Hematopoietic multipotent progenitor cell treated with erythropoietin and hydrocortisone succinate and interleukin-3 and kit ligand, for 8 days (in vitro differentiated cells): ENCODE measurements at regions not wholly inside any gene's neighbourhood (a gene's known extent, or its start where the extent isn't known, plus 50 kb on each side); places are given as distances from the start of the nearest gene placed in this dataset.

ENCODE experiments used
- DNase-seq: peaks from one replicate; pipeline ENCODE4 v3.0.0-alpha.2; 2015

GRCh38 chr4:1506956-1507721, 100.9 kb upstream of the NKX1-1 start:
- DNase-seq, result no peak

DNA sequence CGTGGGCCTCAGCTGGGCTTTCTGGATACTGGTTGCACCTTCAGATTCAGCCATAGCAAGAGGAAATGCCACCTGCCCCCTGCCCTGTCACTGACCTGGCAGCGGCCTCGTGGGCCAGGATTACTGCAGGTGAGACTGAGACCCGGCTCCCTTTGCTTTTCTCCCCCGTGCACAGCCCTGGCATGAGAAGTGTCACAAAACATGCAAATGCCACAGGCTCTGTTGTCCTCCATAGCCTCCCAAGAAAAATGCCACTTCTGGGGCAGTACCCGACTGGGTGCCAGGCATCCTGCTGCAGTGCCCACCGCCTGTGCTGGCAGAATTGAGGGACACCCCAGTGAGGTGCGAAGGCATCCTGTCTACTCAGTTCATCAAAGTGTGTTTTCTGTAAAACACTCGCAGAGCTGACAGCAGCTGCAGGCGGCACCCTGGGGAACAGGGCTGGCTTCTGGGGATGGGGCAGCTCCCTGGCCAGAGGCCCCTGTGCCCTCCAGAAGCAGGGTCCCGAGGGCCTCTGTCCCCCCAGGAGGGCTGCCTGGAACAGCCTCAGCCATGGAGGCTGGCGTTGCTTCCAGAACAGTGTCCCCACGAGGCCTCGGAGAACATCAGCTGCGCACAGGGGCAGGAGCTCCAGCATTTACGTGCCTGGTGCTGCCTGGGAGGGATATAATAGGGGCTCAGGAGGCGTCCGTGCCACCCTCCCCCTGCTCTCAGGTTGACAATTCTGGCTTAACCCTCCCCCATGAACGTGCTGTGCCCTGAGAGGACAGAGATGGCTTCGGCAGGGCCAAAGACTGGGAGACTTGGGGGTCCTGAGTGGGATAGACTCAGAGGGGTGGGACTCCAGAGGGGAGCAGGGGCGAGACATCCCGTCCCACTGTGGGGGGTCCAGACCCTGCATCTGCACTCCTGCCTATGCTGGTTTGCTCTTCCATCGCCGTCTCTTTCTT, 99.5 kb upstream of the NKX1-1 start:
- DNase-seq, result no peak

- DNase-seq, result no peak
These were observed 98.6 kb upstream of the NKX1-1 start for GRCh38 chr4:1504595-1505500.

DNA sequence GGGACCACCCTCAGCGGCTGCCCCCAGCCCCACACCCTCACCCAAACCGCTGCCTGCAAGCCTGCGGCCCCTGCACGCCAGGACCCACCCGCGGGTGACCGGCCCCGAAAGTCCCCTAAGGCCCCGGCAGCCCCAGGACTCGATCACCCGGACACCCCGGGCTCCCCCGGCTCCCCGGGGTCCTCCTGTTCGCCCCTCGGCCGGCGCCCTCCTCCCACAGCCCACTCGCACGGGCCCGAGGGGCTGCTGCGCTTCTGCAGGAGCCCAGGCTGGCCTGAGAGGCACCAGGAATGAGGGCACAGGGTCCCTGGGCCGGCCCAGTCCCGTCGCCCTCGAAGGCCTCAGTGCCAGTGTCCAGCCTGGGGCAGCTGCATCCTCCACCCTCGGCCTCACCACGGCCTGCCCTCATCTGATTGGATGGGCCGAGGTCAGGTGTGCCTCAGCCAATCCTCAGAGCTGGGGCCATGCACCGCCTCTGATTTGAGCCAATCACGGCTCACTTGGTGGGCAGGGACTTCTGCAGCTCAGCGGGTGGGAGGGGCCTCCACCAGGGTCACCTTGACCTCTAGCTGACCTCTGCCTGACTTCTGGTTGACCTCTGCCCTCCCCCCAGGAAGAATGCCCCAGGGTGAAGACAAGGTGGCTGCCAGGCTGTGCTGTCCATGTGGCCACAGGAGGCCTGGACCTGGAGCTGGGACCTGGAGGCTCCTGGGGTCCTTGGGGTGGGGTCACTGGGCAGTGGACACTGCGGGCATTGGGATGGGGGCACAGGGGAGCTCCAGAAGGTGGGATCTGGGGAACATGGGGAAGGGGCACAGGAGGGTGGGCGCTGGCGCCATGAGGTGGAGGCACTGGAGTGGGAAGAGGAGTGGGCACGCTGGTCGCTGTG, 97.6 kb upstream of the NKX1-1 start:
- no peak for DNase-seq

- DNase-seq, result no peak
These were observed 96.7 kb upstream of the NKX1-1 start for GRCh38 chr4:1502976-1503375.

DNA sequence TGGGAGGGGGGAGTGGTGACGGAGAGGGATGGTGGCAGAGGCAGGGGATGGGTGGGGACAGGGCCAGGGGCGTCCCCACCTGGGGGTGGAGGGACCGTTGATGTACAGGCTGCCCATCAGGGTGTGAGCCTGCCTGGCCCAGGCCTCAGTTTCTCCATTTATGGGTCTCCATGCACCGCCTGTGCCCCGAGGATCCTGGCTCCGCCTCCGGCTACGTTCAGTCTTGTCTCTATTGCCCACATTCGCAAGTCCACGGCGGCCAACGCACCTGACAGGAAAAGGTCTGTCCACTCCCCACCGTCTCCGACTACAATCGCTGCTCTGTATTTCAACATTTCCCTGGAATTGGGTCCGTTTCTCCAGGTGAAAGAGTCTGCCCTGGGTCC, 96.3 kb upstream of the NKX1-1 start:
- no peak for DNase-seq

DNA sequence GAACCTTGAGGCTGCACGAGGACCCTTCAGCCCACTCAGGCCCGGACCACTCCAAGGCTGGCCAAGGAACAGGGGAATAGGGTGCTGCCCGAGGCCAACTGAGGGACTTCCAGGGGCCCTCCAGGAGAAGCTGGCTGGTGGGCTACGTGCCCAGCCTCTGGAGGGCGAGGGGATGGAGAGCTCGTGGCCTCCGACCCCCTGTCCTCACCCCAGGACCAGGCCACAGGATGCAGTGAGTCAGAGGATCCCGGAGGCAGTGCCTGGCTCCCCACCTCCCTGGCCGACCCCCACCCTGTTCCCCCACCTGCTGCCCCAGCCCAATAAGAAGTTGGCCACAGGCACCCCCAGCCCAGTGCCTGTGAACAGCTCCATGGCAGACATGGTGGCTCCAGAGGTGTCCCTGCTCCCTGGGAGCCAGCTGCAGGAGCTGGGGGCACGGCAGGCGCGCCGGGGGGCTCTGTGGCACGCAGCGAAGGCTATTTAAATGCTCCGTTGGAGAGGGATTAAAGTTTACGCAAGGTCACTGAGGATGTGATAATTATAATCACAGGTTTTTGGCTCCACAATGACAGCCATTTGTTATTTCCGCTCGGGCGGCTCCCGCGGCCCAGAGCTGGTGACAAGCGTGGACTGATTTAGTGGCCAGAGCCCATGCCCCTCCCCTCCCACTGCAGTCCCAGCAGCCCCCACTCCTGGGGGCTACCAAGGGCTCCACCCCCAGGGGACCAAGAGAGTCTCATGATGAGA, 95.7 kb upstream of the NKX1-1 start:
- DNase-seq, result no peak

- no peak for DNase-seq
These were observed 94.9 kb upstream of the NKX1-1 start for GRCh38 chr4:1500966-1501753.

GRCh38 chr4:1500231-1500965, 94.2 kb upstream of the NKX1-1 start:
- no peak for DNase-seq

DNA sequence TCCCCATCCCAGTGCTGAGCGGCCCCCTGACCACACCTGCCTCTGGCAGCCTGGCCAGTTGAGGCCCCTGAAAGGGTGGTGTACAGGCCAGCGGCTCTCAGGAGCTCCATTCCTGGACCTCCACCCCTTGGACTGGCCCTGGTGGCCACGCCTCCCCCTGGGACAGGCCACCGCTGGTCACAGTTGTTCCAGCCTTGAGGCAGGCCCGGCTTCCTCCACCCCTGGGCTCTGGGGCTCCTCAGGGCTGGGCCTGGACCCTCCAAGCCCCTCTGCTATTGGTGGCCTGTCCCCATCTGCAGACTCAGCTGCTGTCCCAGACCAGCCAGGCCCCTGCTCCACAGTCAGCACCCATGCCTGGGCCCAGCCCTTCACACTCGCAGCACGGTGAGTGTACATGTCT, 93.2 kb upstream of the NKX1-1 start:
- no peak for DNase-seq

DNA sequence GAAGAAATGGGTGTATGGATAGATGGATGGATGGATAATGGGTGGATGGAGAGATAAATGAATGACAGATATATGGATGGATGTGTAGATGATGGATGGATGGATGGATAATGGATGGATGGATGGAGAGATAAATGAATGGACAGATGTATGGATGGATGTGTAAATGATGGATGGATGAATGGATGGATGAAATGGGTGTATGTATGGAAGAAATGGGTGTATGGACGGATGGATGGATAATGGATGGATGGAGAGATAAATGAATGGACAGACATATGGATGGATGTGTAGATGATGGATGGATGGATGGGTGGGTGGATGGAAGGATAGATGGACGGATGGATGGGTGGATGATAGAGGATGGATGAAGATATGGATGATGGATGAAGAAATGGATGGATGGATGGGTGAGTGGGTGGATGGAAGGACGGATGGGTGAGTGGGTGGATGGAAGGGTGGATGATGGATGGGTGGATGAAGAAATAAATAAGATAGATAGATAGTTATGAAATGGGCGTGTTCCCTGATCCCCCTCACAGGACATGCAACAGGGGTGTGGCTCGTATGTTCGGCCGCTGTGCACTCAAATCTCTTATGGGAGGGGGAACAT, 91.1 kb upstream of the NKX1-1 start:
- no peak for DNase-seq

GRCh38 chr4:1496116-1496642, 89.9 kb upstream of the NKX1-1 start:
- DNase-seq, result no peak

DNA sequence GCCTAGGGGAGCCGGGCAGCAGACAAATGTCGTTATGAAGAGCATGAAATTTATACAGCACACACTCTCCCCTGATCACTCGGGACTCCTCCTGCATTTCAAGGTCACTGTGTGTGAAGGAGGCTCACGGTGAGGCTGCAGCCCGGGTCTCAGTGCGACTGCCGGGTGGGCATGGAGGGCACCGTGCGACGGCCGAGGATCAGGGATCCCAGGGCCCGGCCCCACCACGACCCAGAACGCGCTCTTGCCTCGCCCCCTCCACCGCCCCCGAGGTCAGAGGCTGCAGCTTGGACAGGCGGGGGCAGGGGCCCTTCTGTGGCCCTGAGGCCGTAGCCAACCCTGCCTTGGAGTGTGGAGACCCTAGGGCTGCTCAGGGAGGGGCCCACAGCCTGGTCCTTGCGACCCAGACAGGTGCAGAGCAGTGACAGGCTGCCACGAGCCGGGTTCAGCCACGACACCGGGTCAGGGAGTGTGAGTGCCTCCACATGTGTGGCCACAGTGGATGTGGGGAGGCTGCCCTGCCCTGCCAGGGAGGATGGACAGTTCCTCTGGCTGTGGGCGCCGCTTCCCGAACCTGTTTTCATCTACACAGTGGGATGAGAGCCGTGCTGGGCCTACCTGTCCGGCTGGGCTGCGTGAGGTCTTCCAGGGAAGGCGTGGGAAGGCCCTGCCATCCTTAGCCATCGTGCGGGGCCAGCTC, 89.3 kb upstream of the NKX1-1 start:
- DNase-seq, result no peak

DNA sequence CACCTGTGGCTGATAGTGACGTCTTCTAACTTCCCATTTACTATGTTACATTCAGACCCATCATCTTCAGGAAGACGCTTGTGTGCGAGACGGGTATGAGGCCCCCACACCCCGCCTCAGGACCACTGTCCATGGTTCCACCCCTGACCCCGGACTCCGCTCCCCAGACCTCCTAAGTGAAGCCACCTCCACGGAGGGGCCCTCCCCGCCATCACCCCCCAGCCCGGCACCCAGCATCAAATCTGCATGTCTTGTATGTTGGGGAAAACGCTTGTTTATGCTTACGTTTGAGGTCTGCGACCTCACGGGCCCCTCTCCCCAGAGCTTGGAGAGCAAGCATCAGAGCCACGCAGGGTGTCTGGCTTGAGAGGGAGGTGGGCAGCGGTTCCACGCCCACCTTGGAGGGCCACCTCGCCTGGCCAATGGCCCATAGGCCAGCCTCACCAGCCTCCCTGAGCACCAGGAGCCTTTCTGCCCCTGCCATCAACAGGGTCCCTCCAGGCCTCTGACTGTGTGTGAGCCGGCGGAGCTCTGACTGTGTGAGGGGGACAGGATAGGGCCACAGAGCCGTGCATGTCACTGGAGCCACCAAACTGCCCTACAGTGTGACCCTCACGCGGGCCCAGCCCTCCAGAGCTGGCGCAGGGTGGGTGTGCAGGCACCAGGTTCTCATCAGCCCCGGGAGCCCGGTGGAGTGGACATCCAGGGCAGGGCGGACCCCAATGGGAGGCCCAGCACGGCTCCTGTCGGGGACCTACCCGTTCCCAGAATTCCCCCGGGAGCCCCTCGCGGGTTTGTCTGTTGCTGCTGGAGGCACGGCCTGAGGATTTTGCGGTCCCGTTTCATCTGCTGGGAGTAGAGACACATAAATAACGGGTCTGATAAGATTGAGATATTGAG, 88.4 kb upstream of the NKX1-1 start:
- DNase-seq, result no peak

DNA sequence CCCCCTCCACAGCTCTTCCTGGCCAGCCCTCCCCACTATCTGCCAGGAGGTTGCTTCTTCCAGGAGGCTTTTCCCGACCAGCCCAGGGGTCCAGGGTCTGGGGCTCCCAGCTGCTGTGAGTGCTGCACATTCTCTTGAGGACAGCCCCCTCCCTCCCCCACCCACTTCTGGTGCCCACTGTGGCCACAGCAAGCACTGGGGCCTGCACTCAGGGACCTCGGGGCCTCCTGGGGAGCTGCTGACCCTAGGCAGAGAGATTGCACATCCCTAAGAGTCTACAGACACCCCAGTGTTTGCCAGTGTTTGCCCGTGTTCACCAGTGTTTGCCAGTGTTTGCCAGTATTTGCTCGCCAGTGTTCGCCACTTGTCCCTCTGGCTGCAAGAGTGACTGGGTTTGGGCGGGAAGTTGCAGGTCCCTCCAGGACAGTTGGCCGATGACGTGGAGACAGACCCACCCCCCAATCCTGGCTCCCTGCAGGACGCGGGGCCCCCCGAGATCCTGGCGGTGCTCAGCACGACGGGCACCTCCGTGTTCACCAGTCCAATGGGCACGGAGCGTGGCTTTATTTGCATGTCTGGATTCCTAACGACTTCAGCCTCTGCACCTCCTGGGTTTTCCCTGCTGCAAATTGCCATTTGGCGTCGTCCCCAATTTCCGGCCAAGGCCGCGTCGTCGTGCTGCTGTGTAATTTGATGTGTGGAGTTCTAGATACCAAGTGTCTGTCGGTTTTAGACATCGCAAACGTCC, 87.5 kb upstream of the NKX1-1 start:
- DNase-seq, result no peak
